GM19240 (cell line): ENCODE measurements at regions not wholly inside any gene's neighbourhood (a gene's known extent, or its start where the extent isn't known, plus 50 kb on each side); places are given as distances from the start of the nearest gene placed in this dataset.
"Not testable (repeated sequence)": the region's sequence is repeated elsewhere in the genome, so short reads cannot be mapped to it uniquely, and the experiment has no call there.

Experiments used
- DNase-seq: peaks from one replicate; pipeline ENCODE4 v3.0.0; 2011; ENCODE audit warnings: low spot score; ENCODE audit not compliant: insufficient read length

- DNase-seq: not testable (repeated sequence)
Measured at GRCh38 chr7:67358738-67359137, 362.1 kb downstream of the TYW1 start.

DNA sequence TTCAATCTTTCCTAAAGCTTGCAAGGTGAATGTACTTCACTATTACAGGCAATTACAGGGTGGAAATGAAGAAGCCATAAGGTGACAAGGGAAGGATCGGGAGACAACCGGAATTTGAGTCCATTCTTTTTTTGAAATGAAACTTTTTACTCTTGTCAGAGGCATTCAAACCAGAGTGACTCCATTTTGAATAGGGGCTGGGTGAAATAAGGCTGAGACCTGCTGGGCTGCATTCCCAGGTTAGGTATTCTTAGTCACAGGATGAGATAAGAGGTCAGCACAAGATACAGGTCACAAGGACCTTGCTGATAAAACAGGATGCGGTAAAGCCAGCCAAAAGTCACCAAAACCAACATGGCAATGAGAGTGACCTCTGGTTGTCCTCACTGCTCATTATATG is 363.3 kb downstream of the TYW1 start:
- DNase-seq: no peak

DNA sequence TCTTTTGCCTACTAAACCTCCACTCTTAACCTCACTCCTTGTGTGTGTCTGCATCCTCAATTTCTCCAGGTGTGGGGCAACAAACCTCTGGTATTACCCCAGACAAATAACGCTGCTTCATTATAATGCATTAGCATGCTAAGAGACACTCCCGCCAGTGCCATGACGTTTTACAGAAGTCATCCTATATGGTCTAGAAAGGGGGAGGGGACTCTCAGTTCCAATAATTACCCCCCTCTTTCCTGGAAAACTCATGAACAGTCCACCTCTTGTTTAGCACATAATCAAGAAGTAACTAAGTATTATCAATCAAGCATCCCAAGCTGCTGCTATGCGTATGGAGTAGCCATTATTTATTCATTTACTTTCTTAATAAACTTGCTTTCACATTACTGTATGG is 364.5 kb downstream of the TYW1 start:
- no peak for DNase-seq

DNA sequence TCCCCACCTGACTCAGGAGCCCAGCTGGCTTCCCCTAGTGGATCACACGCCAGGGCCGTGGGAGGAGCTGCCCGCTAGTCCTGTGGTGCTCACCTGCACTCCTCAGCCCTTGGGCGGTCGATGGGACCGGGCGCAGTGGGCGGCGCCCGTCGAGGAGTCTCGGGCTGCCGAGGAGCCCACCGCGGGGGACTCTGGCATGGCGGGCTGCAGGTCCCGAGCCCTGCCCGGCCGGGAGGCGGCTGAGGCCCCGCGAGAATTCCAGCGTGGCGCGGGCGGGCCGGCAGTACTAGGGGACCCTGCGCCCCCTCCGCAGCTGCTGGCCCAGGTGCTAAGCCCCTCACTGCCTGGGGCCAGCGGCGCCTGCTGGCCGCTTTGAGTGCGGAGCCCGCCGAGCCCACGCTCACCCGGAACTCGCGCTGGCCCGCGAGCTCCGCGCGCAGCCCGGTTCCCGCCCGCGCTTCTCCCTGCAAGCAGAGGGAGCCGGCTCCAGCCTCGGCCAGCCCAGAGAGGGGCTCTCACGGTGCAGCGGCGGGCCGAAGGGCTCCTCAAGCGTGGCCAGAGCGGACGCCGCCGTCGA is 367.9 kb downstream of the TYW1 start:
- DNase-seq: no peak

GRCh38 chr7:67371429-67372305 is 375.0 kb downstream of the TYW1 start:
- DNase-seq: peak; percentile 89

DNA sequence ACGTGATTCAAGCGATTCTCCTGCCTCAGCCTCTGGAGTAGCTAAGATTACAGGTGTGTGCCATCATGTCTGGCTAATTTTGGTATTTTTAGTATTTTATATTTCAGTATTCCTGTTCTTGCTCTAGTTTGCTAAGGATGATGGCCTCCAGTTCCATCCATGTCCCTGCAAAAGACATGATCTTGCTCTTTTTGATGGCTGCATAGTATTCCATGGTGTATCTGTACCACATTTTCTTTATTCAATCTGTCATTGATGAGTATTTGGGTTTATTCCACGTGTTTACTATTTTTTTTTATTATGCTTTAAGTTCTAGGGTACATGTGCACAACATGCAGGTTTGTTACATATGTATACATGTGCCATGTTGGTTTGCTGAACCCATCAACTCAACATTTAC is 376.8 kb downstream of the TYW1 start:
- not testable (repeated sequence) for DNase-seq

DNA sequence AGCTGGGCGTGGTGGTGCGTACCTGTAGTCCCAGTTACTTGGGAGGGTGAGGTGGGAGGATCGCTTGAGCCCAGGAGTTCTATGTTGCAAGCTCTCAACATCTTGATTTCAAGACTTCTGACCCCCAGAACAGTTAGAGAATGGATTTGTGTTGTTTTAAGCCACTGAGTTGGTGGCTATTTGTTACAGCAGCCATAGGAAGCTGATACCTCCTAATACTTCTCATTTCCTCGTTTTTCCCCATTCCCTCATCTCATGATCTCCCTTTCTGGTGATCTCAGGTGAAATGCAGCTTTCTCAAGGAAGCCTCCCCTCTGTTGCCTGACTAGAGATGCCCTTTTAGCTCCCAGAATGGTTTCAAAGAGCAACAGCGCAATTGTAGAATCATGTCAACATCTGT is 378.8 kb downstream of the TYW1 start:
- DNase-seq: no peak

- peak; percentile 58 for DNase-seq
Measured at GRCh38 chr7:67377939-67378862, 381.6 kb downstream of the TYW1 start.

DNA sequence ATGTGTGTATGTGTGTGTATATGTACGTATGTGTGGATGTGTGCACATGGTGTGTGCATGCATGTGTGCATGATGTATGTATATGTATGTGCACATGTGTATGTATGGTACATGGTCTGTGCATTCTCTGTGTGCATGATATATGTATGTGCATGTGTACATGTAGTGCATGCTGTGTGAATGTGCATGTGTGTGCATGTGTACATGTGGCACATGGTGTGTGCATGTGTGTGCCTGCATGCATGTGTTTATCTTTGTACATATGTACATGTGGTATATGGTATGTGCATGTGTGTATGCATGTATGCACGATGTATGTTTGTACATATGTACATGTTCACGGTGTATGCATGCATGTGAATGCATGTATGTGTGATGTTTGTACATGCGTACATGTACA is 383.7 kb downstream of the TYW1 start:
- DNase-seq: no peak

DNA sequence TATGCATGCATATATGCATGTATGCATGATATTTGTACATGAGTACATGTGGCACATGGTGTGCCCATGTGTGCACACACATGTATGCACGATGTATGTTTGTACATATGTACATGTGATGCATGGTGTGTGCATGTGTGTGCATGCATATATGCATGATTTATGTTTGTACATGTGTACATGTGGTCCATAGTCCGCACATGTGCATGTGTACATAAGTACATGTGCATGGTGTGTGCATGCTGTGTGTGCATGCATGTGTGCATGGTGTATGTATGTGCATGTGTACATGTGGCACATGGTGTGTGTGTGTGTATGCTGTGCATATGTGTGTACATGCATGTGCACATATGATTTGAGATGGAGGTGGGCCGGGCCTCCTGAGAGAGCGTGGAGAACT is 384.2 kb downstream of the TYW1 start:
- no peak for DNase-seq

DNA sequence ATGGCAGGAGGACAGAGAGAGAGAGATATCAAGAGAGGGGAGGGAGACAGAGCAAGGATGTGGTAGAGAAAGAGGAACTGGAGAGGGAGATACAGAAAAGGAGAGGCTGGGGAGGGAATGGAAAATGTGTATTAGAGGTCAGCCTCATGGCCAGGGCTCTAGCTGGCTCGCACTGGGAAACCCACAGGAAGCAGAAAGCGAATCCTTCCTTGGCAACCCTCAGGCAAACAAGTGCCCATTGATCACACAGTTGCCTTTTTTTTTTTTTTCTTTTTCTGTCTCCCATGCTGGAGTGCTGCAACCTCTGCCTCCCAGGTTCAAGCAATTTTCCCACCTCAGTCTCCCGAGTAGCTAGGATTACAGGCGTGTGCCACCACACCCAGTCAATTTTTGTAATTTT is 391.2 kb downstream of the TYW1 start:
- DNase-seq: no peak

DNA sequence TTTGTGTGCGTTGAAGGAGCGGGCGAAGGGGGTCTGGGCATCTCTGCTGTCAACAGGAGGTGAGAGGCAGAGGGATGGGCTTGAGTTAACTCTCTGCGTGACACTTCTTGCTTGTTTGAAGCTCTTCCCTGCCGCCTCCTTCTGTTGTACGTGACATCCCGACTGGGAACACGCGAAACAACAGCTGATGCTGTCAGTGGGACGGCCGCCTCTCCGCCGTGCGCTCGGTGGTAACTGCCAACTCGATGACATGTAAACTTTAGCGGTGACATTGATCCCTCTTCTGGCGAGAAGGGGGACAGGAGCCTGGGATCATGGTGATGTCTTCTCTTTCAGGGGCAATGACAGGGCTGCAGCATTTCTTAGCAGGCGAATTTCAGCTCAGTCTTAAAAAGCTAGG is 394.5 kb downstream of the TYW1 start:
- no peak for DNase-seq

- DNase-seq: no peak
Measured at GRCh38 chr7:67392596-67393438, 396.2 kb downstream of the TYW1 start.

- DNase-seq: no peak
Measured at GRCh38 chr7:67393903-67394302, 397.3 kb downstream of the TYW1 start.

GRCh38 chr7:67398916-67399315 is 402.3 kb downstream of the TYW1 start:
- DNase-seq: no peak

- DNase-seq: no peak
Measured at GRCh38 chr7:67401492-67401891, 404.9 kb downstream of the TYW1 start.

- no peak for DNase-seq
Measured at GRCh38 chr7:67402280-67402679, 405.6 kb downstream of the TYW1 start.

DNA sequence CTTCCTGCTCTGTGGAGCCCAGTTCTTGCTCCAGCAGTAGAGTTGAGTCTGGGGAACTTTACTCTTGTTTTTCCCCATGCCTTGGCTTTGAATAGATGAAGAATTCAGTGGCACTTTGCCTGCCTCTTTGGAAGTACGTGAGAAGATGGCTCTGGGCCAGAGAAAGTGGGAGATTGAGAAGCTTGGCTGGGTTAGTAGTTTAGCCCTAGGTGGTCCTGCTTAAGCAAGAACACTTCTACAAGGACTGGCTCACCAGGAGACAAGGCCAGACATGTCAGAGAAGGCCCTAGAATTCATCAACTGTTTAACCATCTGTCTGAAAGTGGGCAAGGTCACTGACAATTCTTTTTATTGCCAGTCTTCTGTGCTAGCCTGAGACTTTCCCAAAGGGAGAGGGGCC is 410.3 kb downstream of the TYW1 start:
- DNase-seq: no peak

DNA sequence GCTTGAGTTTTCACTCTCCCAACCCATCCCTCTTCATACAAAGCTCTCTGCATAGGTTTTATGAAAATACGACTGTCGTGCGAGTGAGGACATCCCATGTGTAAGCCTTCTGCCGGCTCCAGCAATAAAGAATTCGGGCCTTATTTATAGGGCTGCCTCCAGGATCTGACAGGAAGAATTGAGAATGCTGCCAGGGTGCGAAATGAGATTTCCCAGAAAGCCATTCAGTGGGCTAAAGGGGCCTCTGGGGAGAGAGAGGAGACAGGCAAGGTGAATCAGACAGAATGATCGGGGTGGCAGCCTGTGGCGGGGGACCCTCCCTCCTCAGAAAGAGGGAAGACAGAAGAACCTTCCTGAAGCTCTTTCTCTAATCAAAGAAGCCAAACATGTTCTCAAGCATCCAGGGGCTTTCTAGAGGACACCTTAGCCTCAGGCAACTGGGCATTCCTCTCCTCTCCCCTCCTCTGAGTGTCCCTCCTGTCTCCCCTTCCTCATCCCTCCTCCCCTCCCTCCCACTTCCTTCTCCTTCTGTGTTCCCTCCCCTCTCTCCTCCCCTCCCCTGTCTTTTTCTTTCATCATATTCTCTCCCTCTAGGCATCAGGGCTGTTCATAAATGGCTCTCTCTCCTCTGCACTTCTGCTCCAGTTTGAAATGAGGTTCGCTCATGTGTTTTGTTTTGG is 410.9 kb downstream of the TYW1 start:
- no peak for DNase-seq

DNA sequence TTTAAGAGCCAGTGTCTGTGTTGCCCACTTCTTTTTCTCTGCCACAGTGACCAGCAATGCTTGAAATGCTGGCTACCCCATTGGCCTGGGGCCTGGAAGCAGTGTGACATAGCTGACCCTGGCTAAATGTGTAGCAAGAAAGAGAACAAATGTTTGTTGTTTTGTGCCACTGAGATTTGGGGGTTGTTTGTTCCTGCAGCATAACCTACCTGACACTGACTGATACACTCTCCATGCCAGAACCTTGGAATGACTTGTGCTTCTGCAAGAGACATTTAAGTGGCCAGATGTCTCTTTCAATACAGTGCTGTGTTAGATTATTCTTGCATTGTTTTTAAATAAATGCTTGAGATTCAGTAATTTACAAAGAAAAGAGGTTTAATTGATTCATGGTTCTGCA is 411.5 kb downstream of the TYW1 start:
- no peak for DNase-seq

- no peak for DNase-seq
Measured at GRCh38 chr7:67413670-67414069, 417.0 kb downstream of the TYW1 start.
